ENCODE measurements at regions not wholly inside any gene's neighbourhood (a gene's known extent, or its start where the extent isn't known, plus 50 kb on each side); places are given as distances from the start of the nearest gene placed in this dataset.

DNA sequence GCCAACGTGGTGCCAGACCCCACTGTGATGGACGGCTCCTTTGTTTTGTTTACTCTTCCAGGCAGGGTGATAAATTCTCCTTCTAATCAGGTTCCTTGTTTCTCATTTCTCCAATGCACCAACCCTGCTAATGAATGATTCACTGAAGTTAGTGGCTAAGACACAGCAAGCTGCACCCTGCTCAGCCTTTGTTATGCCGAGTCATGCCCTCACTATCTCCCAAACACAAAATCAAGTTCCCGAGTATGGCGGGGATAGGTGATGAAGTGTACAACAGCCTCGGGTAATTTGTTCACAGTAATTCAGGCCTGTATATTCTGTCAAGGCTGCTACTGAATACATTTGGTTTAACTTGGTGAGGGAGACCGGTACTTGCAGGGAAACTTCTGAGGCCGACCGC is 83.8 kb upstream of the HS3ST4 start:
- FAIRE-seq (no peak), DNase-seq (ENCODE audit: low read depth in 1 of 2, low spot score in 2 of 2) (no peak)
- ChIA-PET CTCF (ENCODE audit: partially characterized antibody) (no interaction called here), POLR2A (ENCODE audit: partially characterized antibody) (no interaction called here)
- TF ChIP-seq BACH1 (IDR thresholded peaks at IDR 0.05; ENCODE audit: low read length), result 0 out of 2 replicates have a peak, but pooled peaks have one; percentile 13
- TF ChIP-seq SUZ12 (IDR thresholded peaks at IDR 0.05; ENCODE audit: low read length), result no peak
- TF ChIP-seq MAFK (IDR thresholded peaks at IDR 0.05; ENCODE audit: low read depth, low read length), result peak; percentile 58; the same call in 1 of the 2 replicates
- no peak for TF ChIP-seq RBBP5 (IDR thresholded peaks at IDR 0.05; ENCODE audit: borderline replicate concordance, low read depth, low read length)
- no peak for TF ChIP-seq POU5F1 (IDR thresholded peaks at IDR 0.05; ENCODE audit: low read depth, low read length)
- no peak for TF ChIP-seq JUND (IDR thresholded peaks at IDR 0.05; ENCODE audit: low read length)
- no peak for TF ChIP-seq EZH2 (IDR thresholded peaks at IDR 0.05; ENCODE audit: low read depth, low read length, severe bottlenecking)
- no peak for TF ChIP-seq JUN (IDR thresholded peaks at IDR 0.05; ENCODE audit: low read depth, low read length)
- Histone ChIP-seq H3K14ac (ENCODE audit: insufficient read length) (no peak overlapping the region), H2AK5ac (ENCODE audit: low read depth, low read length) (peak overlapping the region; percentile 54; the same call in 1 of the 2 replicates), H3K4me1 (replicated peaks in 1 of 4; ENCODE audit: control insufficient read depth in 3 of 4, insufficient read depth in 4 of 4, low read length in 3 of 4) (peaks cover 2 to 20% (median 15%) of the 10 kb centered on the region in 4 experiments; a peak in 6 of 7 replicates), H2BK15ac (ENCODE audit: low read length) (peak overlapping the region; percentile 49; the same call in 1 of the 2 replicates), H2BK5ac (ENCODE audit: low read depth, low read length) (no peak overlapping the region; the same call in 1 of the 2 replicates), H2BK20ac (ENCODE audit: low read length) (peak overlapping the region; percentile 44), H3K18ac (ENCODE audit: extremely low read depth, low read length) (no peak overlapping the region), H4K8ac (ENCODE audit: extremely low read depth, insufficient read depth, low read length) (no peak overlapping the region), H3K4me2 (ENCODE audit: insufficient read depth in 1 of 2, low read depth in 2 of 2, low read length in 2 of 2) (no peak overlapping the region), H2BK120ac (replicated peaks; ENCODE audit: low read depth, low read length) (peak overlapping the region; percentile 36), H3K23me2 (ENCODE audit: low read depth, low read length) (no peaks in the 10 kb centered on the region), H3K27ac (ENCODE audit: low read depth, low read length) (no peak overlapping the region), H3K9ac (replicated peaks in 1 of 4; ENCODE audit: extremely low read depth in 1 of 4, low read depth in 3 of 4, low read length in 3 of 4) (no peak overlapping the region), H4K20me1 (replicated peaks in 1 of 2; ENCODE audit: control insufficient read depth in 1 of 2, insufficient read depth in 2 of 2, low read length in 2 of 2) (no peaks in the 10 kb centered on the region), H3K23ac (ENCODE audit: insufficient read length) (no peak overlapping the region), H3K56ac (replicated peaks; ENCODE audit: insufficient read length, low read depth, low read length) (no peak overlapping the region), H4K5ac (ENCODE audit: insufficient read length, low read depth, low read length) (no peak overlapping the region), H3K9me3 (ENCODE audit: insufficient read depth in 2 of 2, low read depth in 1 of 2, low read length in 1 of 2) (no peaks in the 10 kb centered on the region), H3K4ac (replicated peaks; ENCODE audit: insufficient read length, low read depth, low read length) (no peak overlapping the region), H3K4me3 (ENCODE audit: extremely low read depth in 1 of 4, insufficient read depth in 2 of 4, low read depth in 3 of 4, low read length in 4 of 4) (no peak overlapping the region), H3K27me3 (replicated peaks in 1 of 4; ENCODE audit: control insufficient read depth in 3 of 4, extremely low read depth in 1 of 4, insufficient read depth in 3 of 4, low read length in 3 of 4) (no peaks in the 10 kb centered on the region), H3K79me1 (ENCODE audit: low read depth, low read length) (no peaks in the 10 kb centered on the region), H4K91ac (replicated peaks; ENCODE audit: insufficient read length, low read length) (no peak overlapping the region), H2BK12ac (ENCODE audit: low read depth, low read length) (peak overlapping the region; percentile 76; the same call in 1 of the 2 replicates), H2AFZ (ENCODE audit: low read length) (0 out of 2 replicates have a peak overlapping the region, but pooled peaks have one; percentile 20), H3K79me2 (ENCODE audit: control insufficient read depth in 1 of 2, insufficient read depth in 2 of 2, low read length in 2 of 2) (no peaks in the 10 kb centered on the region), H3K36me3 (ENCODE audit: control insufficient read depth in 2 of 4, insufficient read depth in 4 of 4, low read length in 3 of 4) (no peaks in the 10 kb centered on the region)
- 74% methylated on average over 9 of the region's 9 CpGs; no CpG with 5 or more reads in 1 of the 2 experiments for WGBS, 2 experiments (ENCODE audit: extremely low coverage in 1 of 2, insufficient coverage in 1 of 2, insufficient read length in 1 of 2, insufficient replicate concordance in 2 of 2, low coverage in 1 of 2, low lambda C conversion rate in 2 of 2, missing lambda C conversion rate in 1 of 2)

All from H1 (cell line).